GM12872 (cell line): ENCODE measurements at regions not wholly inside any gene's neighbourhood (a gene's known extent, or its start where the extent isn't known, plus 50 kb on each side); places are given as distances from the start of the nearest gene placed in this dataset.

Experiments used
- TF ChIP-seq, protein P1 (sequence below): IDR thresholded peaks from 3 replicates; pipeline ENCODE4 v1.5.1; 2011; ENCODE audit warnings: low read depth, mild to moderate bottlenecking, low read length, moderate library complexity; ENCODE audit not compliant: insufficient read depth

DNA sequence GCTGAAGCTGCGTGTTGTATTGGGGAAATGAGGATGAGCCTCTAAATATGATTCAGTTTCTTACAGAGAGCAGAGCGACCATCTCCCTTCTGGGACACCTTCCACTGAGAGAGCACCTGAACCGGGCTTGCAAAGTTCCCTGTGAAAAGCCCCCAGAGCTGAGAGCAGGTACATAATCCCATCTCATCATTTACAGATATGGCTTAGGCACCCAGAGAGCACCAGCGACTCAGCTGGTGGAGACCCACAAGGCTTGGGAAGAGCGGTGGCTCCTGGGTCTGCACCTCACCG lies 324.3 kb upstream of the IRX4 start:
- TF ChIP-seq, protein P1, sequence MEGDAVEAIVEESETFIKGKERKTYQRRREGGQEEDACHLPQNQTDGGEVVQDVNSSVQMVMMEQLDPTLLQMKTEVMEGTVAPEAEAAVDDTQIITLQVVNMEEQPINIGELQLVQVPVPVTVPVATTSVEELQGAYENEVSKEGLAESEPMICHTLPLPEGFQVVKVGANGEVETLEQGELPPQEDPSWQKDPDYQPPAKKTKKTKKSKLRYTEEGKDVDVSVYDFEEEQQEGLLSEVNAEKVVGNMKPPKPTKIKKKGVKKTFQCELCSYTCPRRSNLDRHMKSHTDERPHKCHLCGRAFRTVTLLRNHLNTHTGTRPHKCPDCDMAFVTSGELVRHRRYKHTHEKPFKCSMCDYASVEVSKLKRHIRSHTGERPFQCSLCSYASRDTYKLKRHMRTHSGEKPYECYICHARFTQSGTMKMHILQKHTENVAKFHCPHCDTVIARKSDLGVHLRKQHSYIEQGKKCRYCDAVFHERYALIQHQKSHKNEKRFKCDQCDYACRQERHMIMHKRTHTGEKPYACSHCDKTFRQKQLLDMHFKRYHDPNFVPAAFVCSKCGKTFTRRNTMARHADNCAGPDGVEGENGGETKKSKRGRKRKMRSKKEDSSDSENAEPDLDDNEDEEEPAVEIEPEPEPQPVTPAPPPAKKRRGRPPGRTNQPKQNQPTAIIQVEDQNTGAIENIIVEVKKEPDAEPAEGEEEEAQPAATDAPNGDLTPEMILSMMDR, result no peak

DNA sequence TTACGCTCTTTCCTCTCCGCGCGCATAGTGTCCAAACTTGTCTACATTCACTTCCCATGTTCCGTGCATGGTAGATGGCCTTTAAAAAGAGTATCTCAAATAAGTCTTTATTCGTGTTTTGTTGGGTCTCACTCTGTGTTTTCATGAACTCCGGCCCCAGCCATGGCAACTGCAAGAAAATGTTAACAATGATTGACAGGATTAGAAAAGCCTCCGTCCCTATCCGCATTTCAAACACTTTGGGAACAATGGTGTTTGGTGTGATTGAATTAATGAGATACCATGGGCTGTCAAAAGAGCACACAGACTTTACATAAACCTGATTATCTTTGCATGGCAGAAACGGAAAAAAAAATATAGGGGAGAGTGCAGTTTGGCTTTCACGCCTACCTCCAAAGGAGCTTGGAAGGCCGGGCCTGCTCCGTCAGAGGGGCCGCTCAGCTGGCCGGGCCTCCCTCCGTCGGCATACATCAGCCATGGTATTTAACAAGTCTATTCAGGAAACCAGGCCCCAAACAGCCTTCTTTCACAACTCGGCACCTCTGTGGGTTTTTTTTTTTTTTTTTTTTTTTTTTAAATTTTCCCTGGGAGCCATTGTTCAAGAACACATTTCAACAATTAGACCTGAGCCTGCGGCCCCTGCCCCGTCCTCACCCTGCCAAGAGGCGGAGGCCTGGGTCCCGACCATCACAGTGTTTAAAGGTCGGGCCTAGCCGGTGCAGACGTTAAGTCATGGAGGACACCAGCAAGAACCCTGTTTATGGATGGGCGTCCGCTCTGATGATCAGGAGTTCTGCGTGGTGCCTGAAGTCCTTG lies 323.8 kb upstream of the IRX4 start:
- TF ChIP-seq, protein P1, result no peak

DNA sequence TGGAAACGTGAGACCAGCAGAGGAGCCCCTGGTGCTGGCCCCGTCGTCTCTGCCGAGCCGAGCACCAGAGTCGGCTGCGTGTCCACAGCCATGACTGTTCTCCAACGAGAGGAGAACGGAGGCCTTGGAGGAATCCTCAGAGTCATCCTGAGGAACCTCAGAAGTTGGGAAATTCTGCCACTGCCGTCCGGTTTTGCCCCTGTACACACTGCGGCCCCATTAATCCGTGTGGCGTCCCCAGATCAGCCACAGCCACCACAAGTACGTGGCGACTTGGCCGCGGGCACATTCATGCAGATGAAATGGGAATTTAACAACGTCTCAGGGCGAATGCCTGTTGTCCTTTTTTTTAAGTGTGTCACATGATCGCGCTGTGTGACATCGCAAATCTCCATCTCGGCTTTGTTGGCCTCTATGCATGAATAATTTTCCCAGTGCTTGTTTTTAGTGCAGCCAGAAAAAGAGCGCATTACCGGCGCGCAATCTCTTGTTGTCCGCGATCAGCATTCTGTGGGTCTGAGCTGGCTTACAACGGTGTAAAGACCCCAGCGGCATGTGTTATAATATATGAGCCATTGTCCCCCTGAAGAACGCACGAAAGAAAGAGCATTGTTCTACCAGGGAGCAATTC lies 323.0 kb upstream of the IRX4 start:
- TF ChIP-seq, protein P1, result no peak

DNA sequence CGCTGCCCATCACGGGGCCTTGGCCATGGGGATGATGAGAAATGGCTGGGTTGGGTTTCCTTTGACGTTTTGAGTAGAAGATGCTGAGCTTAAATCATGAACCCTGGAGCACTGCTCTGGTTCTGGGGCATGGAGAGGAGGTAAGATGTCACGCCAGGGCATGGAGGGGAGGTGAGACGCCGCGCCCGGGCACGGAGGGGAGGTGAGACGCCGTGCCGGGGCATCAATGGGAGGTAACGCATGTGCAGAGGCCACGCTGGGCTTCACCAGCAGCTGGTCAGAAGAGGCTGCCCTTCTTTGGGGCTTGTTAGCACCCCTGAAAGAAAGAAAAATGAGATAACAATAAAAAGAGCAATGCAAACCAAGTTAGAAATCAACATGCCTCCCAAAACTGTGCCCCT lies 322.5 kb upstream of the IRX4 start:
- TF ChIP-seq, protein P1, result no peak

DNA sequence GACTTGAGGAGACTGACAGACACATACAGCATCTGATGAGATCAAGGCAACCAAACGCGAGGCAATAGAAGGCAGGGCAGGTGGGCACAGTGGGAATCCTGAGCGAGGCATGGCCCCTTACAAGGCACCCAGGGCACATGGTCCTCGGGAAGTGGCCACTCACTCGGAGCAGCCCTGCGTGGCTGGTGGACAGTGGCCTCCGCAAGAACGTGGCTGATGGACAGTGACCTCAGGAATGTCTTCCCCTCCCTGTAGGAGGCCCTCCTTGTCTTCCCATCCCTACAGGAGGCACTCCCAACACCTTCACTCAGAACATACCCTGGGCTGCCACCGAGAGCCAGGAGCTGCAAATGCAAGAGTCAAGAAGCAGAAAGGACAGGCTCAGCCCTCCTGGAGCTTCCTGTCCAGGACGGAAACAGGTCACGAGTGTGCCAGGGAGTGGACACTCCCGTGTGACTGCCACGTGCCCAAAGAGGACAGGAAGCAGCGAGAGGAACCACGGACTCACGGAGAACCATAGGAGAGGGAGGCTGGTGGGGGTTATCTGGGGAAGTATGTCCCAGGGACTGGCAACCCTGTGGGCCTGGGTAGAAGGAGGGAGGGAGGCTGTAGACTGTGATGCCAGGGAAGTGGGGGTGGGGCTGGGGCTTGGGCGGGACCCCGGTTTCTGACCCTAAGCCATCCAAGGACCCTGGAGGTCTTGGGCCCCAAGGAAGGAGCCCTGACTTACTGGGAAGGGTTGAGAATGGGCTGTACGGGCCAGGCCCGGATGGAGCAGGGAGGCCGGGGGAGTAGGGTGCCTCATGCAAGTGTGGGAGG lies 321.9 kb upstream of the IRX4 start:
- TF ChIP-seq, protein P1, result no peak

DNA sequence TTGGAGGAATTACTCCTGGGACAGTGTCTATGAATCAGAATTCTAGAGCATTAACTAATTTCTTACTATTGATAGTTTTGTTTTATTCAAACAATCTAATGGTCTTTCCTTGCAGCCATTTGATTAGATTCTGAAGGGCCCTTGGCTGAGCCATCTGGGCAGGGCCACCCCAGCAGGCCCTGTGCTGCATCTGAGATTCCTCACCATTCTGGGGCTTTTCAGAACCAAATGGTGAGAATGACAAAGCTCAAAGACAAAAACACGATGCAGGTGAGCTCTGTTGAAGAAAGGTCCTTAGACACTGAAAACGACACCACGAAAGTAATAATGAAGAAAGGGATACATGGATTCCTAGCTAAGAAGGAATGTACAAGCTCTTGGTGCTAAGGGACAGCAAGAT lies 321.0 kb upstream of the IRX4 start:
- TF ChIP-seq, protein P1, result no peak

DNA sequence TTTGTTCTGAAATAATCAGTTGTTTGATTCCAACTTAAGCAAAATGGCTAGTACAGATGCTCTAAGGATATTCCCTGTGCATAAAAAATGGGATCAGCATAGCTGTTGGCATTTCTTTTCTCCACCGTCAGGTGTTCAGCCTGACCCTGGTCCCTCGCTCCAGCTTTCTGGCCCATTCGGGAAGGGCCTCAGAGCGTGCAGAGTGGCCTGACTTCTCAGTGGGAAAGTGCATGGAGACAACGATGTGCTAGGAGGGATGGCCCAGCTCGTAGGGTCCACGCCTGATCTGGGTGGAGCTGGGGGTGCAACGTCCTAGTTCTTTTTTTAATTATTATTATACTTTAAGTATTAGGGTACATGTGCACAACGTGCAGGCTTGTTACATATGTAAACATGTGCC lies 319.1 kb upstream of the IRX4 start:
- TF ChIP-seq, protein P1, result no peak
